ENCODE measurements at regions not wholly inside any gene's neighbourhood (a gene's known extent, or its start where the extent isn't known, plus 50 kb on each side); places are given as distances from the start of the nearest gene placed in this dataset.

DNA sequence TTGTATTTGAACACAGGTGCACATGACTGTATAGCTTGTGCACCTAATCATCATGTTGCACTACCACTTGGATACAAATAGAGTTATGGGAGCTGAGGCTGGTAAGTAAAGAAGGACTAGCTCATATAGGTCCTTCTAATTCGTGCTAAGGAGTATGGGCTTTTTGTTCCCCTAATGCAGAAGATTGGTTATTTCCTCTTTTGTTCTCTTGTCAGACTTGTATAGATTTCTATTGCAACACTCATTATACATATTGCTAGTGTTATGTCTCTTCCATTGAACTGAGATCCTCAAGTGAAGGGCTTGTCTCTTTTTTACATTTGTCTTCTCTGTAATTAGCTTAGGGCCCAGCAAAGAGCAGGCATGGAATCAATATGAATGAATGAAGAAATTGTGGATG is 54.1 kb upstream of the ARHGAP20 start:
- TF ChIP-seq EP300 (IDR thresholded peaks at IDR 0.05): no peak
- no peak for TF ChIP-seq CTCF (IDR thresholded peaks at IDR 0.05)
- TF ChIP-seq POLR2AphosphoS5 (IDR thresholded peaks at IDR 0.05): no peak
- no peak for TF ChIP-seq POLR2A (IDR thresholded peaks at IDR 0.05)

Measured in upper lobe of left lung (tissue), 4 donors.